ENCODE measurements at regions not wholly inside any gene's neighbourhood (a gene's known extent, or its start where the extent isn't known, plus 50 kb on each side); places are given as distances from the start of the nearest gene placed in this dataset.

DNA sequence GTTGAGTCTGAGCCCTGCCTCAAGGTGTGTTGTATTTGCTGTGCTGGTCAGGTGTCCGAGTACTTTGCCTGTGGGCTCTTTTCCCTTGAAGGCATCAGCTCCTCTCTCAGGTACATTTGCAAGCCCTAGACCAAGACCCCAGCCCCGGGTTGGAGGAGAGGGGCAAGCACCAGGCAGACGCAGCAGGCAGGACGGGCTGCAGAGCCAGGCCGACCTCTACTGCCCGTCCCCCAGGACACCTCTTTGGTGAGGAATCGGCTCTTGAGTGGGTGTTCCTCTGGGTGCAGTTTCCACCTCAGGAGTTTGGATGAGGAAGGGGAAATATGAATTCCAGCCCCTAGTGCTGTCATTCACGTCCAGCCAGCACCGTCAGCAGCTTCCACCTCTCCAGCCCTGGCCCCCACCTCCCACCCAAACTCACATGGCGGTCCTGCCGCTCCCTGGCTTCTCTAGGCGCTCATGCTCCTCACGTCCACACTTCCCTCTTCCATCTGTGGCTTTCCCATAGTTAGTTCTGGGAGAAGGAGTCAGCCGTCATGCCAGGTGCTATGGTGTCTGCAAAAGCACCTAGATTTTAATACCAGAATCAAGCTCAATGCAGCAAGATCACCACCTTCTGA, 183.9 kb downstream of the DLL1 start:
- no peaks in the 10 kb centered on the region for H3K27me3 ChIP-seq
- ATAC-seq (no peak), DNase-seq (no peak)
- no peak overlapping the region for H3K4me3 ChIP-seq
- no peaks in the 10 kb centered on the region for H3K36me3 ChIP-seq
- no peaks in the 10 kb centered on the region for H3K4me1 ChIP-seq
- no peak overlapping the region for H3K27ac ChIP-seq
- TF ChIP-seq CTCF (IDR thresholded peaks at IDR 0.05), result no peak
- intact Hi-C loops (cut with DNase I), result no loop called here
- no peaks in the 10 kb centered on the region for H3K9me3 ChIP-seq

DNA sequence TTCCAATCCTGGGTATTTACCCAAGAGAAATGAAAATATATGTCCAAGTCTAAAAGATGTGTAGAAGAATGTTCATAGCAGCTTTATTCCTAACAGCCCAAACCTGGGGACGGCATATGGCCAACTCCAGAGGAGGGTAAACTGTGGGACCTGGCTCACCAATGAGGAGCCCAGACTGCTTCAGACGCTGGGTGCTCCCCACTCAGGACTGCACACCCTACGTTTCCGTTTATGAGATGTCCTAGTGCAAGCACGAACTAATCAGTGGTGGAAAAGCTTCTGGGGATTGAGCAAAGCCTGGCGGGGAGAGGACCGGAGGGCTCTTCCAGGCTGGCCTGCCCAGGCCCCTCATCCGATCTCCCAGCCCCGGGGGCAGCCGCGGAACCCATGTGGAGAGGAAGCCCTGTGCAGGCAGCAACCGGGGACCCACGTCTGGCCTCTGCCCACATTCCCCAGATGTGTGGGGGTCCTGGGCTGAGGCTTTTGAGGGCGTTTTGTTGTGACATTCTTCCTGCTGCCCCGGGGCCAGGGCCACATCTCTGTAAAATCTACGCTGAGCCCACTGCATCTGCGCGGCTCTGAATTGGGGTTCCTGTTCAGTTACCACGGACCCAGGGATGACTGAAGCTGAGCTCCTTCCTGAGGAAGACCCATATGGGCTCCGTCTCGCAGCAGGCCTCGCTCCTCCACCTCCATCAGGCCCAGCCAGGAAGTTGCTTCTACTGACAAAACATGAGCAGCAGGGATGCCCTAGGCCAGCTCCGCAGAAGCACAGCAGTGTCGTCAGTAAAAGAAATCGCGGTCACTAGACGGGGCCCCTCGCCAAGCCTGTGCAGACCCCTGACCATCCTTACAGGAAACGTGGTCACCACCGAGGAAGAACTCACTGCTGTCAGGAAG, 188.0 kb downstream of the DLL1 start:
- Histone ChIP-seq H3K27me3 (no peaks in the 10 kb centered on the region), H3K4me1 (no peaks in the 10 kb centered on the region), H3K27ac (no peak overlapping the region), H3K4me3 (no peak overlapping the region), H3K9me3 (no peaks in the 10 kb centered on the region), H3K36me3 (no peaks in the 10 kb centered on the region)
- intact Hi-C loops (cut with DNase I), result no loop called here
- TF ChIP-seq CTCF (IDR thresholded peaks at IDR 0.05), result no peak
- ATAC-seq (peak; percentile 17), DNase-seq (peak; percentile 50)

- ATAC-seq (no peak), DNase-seq (no peak)
- H3K4me3 ChIP-seq, result no peak overlapping the region
- H3K27me3 ChIP-seq, result no peaks in the 10 kb centered on the region
- intact Hi-C loops (cut with DNase I), result no loop called here
- no peak overlapping the region for H3K27ac ChIP-seq
- H3K9me3 ChIP-seq, result no peaks in the 10 kb centered on the region
- no peaks in the 10 kb centered on the region for H3K36me3 ChIP-seq
- no peaks in the 10 kb centered on the region for H3K4me1 ChIP-seq
- no peak for TF ChIP-seq CTCF (IDR thresholded peaks at IDR 0.05)
These were observed 188.8 kb downstream of the DLL1 start for GRCh38 chr6:170102038-170102437.

DNA sequence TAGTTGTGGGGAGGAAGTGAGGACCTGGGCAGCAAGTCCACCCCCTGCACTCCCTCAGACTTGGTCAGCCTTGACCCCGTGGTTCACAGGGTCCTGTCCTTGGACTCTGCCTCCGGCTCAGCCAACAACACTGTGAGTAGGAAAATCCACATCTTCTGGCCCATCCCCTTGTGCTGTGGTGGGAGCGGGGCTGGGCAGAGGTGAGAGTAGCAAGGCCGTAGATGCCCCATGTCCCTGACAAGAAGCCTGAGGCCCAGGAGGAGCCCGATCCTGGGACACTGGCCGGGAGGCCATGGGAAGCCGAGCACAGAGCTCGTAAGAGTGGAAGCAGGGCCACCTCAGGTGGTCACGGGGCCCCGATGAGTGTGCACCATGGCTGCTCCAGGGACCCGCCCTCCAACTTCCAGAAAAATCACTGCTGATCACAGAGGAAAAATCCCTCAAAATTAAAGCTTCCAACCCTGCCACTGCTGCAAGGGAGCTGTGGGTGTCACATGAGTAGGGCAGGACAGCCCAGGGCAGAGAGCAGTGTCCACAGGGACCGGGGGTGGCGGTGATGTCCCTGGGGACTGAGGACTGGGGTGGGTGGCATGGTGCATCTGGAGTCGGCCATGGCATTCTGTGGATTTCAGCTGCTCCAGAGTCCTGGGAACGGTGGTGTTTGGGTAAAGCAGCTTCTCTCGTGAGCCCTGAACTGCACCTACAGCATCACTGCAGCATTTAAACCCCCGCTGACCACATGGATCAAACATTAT, 189.4 kb downstream of the DLL1 start:
- TF ChIP-seq CTCF (IDR thresholded peaks at IDR 0.05), result no peak
- no peak for DNase-seq
- no peak overlapping the region for H3K27ac ChIP-seq
- H3K4me1 ChIP-seq, result no peaks in the 10 kb centered on the region
- no peak overlapping the region for H3K4me3 ChIP-seq
- no peaks in the 10 kb centered on the region for H3K9me3 ChIP-seq
- peaks cover 1% of the 10 kb centered on the region for H3K27me3 ChIP-seq
- intact Hi-C loops (cut with DNase I), result no loop called here
- ATAC-seq, result peak; percentile 10
- no peaks in the 10 kb centered on the region for H3K36me3 ChIP-seq

GRCh38 chr6:170100046-170100445, 190.8 kb downstream of the DLL1 start:
- TF ChIP-seq CTCF (IDR thresholded peaks at IDR 0.05), result no peak
- intact Hi-C loops (cut with DNase I), result no loop called here
- H3K36me3 ChIP-seq, result no peaks in the 10 kb centered on the region
- peaks cover 12% of the 10 kb centered on the region for H3K27me3 ChIP-seq
- DNase-seq (no peak), ATAC-seq (no peak)
- no peaks in the 10 kb centered on the region for H3K4me1 ChIP-seq
- H3K4me3 ChIP-seq, result no peak overlapping the region
- no peak overlapping the region for H3K27ac ChIP-seq
- H3K9me3 ChIP-seq, result no peaks in the 10 kb centered on the region

Measured in upper lobe of right lung (tissue), 1 donor.